NCI-H82 treated with DMSO at 0.1 percent for 48 hours (cell line): ENCODE measurements at regions not wholly inside any gene's neighbourhood (a gene's known extent, or its start where the extent isn't known, plus 50 kb on each side); places are given as distances from the start of the nearest gene placed in this dataset.

Source experiments
- DNase-seq: peaks from one replicate; lab custom pipeline; 2025; ENCODE audit not compliant: unreplicated experiment; lab: John Stamatoyannopoulos, UW

DNA sequence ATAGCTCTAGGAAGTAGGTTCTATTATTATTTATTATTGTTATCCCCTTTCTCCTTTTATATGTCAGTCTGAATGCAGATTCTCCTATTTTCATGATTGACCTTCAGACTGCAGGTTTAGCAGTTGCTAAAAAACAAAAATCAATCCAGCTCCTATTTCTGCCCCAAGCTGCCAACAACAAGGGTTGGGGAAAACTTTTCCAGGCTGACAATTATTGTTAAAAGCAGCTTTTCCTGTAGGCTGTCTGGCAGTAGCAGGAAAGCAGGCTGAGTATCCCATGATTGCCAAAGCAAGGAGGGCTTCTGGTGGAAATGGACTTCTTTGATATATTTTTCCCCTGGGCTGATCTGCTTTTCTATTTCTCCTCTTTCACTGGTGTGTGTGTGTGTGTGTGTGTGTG is 78.0 kb upstream of the CTLA4 start:
- DNase-seq: no peak

DNA sequence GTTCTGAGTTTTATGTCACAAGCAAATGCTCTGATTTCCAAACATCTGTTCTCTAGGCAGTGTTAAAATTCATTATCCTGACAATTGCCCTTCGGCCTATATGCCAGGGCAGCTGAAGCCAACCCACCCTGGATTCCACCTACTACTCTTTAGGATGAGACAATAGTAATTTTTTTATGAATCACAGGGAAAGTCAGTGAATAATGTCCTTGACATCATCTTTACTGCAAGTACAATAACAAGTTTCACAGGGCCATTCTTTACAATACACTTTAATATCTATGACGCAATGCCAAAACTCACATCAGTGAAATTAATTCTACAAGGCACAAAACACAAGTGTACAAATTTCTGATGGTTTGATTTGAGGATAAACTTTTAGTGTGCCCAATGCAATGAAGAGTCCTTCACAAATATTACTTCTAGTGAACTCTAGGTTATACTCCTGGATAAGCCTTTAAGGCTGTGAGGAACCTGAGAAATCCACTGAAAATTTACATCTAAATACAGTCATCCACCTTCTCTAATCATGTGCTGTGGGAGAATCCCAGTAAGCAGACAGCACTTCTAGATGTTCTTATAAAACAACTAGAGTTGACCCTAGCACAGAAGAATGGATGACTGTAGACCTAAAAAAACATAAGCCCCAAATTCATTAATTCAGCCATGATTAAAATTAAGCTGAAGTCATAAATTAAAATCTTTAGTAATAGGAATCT is 77.3 kb upstream of the CTLA4 start:
- no peak for DNase-seq

DNA sequence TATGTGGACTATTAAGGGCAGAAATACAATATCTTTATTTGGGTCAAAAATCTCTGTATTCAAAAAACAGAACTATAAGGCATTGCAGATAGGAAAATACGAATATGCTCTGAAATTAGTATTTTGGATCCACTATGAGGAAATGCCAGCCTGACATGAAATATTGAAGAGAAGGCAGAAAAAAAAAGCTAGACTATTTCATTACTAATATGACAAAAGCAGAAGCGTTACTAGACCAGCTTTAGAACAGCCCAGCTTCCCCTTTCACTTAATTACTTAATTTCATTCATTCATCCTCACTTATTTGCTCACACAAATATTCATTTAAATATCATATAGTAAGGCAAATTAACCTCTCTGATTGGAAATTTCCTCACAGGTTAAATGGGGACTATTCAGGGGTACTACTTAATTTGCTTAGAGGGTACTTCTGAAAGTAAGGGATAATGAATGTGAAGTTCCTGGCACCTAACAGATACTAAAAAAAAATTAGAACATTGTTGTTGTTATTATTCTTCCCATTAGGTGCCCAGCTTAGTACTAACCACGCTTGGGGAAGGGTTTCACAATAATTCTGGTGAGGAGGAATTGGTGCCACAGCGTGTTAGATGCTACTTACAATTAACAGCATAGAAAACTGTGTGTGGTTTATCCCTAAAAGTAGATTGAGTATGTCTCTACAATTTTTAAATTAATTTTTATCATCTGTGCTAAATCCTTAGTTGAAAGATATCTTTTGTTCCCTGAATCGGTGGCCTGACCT is 71.1 kb upstream of the CTLA4 start:
- no peak for DNase-seq

DNA sequence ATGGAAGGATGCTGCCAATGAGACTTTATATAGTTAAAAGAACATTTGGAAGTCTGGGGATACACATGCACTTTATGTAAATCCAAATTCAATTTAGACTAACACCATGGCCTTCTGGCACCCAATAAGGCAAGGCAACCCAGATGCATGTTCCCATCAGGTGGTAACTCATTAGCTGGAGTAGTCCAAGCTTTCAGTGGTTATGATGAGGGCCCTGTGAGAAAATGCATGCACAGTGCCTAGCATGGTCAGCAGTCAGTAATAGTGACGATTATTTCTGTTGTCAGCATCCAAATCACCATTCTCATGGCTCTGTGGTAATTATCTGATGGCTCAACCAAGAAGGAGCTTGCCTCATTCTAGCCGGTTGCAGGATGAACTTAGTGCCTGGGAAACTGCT is 70.3 kb upstream of the CTLA4 start:
- no peak for DNase-seq

- DNase-seq: no peak
Observed at GRCh38 chr2:203797712-203798111, 69.9 kb upstream of the CTLA4 start.

DNA sequence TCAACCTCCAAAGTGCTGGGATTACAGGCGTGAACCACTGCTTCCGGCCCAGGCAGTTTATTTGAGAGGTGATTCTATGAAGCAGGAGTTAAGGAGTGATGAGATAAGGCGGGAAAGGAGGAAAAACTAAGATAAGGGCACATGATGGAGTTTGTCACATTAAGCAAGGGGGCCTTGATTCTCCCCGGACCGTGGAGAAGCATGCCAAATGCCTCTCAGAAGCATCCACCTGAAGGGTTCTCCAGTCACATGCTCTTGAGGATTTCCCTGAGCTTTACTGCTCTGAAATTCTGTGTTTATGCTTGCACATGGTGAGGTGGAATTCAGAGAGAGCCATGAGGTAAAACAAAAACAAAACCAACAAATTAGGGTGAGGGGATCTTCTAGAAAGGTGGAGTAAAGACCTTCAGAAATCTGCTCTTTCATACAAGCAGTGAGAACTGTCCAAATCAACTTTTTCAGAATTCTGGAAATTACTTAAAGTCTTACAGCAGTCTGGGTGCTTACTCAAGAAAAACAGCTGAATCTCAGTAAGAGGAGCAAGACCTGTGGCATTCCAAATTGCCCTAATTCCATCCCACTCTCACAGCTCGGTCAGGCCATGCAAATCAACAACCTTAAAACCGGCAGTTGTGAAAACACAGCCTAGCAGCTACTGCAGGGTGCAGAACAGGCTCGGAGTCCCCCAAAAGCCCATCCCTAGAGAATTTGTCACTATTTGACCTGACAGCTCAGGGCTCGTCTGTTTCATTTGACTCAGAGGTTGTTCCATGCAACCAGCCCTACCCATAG is 69.1 kb upstream of the CTLA4 start:
- no peak for DNase-seq

DNA sequence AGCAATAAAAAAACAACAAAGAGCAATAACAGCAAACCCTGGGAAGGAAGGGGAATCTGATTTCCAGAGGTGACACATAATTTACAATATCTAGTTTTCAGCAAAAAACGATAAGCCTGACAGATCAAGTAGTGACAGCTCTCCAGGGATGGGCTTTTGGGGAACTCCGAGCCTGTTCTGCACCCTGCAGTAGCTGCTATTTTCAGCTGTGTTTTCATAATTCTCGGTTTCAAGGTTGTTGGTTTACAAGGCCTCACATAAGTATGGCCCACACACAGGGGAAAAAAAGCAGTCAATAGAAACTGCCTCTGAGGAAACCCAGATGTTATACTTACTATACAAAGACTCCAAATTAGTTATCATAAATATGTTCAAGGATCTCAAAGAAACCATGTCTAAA is 67.7 kb upstream of the CTLA4 start:
- no peak for DNase-seq

- DNase-seq: no peak
Observed at GRCh38 chr2:203800783-203801182, 66.8 kb upstream of the CTLA4 start.

DNA sequence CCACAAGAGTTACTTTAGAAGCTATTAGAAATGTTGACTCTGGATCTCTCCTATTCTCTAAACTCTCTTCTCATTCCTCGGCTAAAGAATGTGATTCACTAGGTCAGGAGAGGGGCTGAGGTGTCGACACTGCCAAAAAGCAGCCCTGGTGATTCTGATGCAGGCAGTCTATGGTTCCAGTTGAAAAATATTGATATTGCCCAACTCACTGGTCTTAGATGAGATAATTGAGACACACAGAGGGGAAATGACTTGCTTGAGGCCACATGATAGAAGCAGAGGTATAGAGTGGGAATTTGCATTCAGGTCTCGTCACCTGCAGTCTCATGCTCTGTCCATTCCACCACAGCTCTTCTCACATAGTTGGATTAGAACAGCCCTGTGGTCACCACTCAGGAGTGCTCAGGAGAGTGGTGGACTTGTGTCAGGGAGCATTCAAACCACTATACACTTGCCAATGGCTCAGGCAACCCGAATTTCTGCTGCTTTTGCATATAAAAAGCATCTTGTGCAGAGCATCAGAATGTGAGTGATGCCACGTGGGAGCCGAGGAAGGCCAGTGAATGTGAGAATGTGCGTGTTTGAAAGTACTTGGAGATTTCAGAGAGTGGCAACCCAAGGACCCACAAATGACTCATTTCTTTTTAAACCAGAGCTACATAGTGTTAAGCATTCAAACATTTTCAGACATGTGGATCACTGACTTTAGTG is 65.1 kb upstream of the CTLA4 start:
- DNase-seq: no peak

GRCh38 chr2:203803053-203803429 is 64.5 kb upstream of the CTLA4 start:
- DNase-seq: no peak

DNA sequence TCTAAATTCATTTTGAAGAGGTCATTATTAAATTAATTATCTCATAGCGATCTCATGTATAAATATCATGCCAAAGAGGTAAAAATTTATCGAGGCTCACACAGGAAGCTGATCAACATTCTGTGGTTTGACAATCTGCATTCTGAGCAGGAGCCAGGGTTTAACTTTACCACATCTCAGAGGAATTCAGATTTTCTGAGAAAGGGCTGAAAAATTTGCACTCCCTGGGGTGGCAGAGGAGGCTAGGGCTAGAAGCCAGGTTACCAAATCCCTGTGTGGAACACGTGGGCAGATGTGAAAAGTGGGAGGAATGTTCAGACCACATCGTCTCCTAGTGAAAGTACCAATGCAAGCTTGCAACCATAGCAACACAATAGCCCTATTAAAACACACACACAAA is 63.5 kb upstream of the CTLA4 start:
- no peak for DNase-seq

DNA sequence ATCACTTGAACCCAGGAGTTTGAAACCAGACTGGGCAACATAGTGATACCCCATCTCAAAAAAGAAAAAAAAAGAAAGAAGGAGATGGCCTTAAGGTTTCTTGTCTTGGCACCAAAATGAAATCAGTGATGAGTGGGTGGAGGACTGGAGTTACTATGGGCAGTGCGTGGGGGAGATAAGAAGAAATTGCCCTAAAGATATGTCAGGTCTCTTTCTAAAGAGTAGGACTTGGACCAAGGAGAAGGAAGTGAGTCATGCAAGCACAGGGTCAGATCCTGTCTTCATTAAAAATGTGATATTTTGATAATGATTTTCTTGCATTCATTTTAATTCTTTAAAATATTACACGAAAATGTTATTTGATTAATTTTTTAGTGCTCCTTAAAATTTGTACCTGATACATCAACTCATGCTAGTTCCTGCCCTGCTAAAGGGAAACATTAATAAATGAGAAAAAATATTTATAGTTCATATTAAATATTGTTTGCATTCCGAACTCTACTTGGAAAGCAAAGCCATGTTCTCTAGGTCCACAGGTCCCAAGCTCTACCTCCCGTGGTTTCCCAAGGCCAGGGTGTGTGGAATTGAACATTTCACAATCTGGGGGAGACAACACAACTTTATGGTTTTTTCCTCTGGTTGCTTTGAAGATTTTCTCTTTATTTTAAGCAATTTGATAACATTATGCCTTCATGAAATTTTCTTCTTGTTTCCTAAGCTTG is 62.6 kb upstream of the CTLA4 start:
- no peak for DNase-seq

- no peak for DNase-seq
Observed at GRCh38 chr2:203805486-203805838, 62.1 kb upstream of the CTLA4 start.

- DNase-seq: no peak
Observed at GRCh38 chr2:203806761-203807160, 60.8 kb upstream of the CTLA4 start.

GRCh38 chr2:203808046-203808750 is 59.4 kb upstream of the CTLA4 start:
- DNase-seq: no peak

DNA sequence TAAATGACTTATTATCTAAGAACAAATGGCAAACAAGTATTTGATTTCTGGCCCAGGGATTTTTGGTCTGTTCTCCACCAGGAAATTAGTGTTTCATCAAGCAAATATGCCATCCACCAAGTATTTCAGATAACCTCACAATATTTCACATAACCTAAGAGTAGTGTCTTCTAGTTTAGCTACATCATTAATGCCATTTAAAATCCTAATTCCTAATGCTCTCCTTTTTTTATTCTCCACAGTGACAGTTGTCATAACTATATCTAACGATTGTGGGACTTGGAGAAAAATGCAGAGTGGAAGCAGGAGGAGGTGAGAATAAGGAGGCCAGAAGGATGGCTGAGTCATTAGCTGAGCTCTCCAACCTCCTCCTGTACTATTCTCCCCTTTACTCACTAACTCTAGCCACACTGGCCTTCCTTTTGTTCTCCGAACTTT is 58.5 kb upstream of the CTLA4 start:
- DNase-seq: no peak

DNA sequence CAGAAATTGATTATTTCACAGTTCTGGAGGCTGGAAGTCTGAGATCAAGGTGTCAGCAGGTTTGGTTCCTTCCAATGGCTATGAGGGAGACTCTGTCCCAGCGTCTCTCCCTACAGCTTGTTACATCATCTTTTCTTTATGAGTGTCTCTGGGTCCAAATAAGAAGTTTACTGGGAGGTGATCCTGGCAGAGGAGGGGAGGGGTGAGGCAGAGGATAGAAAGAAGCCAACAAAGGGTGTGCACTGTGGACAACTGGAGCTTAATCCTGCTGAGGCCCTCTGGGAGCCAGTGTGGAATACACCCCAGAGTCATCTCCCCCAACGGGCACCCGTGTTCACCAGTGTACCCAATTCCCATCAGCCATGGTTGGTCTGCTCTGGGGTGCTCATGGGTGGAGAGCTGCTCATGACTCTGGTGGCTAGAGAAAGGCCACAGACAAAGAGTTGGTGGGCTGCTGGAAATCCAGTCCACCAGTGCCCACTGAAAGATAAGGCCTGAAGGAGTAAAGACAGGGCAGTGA is 57.5 kb upstream of the CTLA4 start:
- DNase-seq: no peak

- DNase-seq: no peak
Observed at GRCh38 chr2:203811491-203812221, 55.9 kb upstream of the CTLA4 start.
